IMR-90 (cell line): ENCODE measurements at regions not wholly inside any gene's neighbourhood (a gene's known extent, or its start where the extent isn't known, plus 50 kb on each side); places are given as distances from the start of the nearest gene placed in this dataset.

Source experiments
- ATAC-seq: fragments of 200-7000 bp; cut with Tn5 transposase; 2 replicates; pipeline ENCODE4 v1.9.1; 2020; ENCODE audit warnings: low read depth, mild to moderate bottlenecking, moderate library complexity
- BruUV-seq: library from RNA; stranded (reverse); fragments of 400-500 nt; replicated peaks from 2 replicates; lab custom pipeline; 2021; lab: Mats Ljungman, UMichigan
- CTCF ChIA-PET: fragments of 300-600 bp; formaldehyde crosslinking; extraction: SDS; loops from one replicate; lab custom pipeline; 2021; ENCODE audit warnings: antibody characterized with exemption; lab: Yijun Ruan, JAX
- POLR2A ChIA-PET: fragments of 300-600 bp; sonication (Branson Sonifier 250); formaldehyde crosslinking; loops from one replicate; lab custom pipeline; 2022; ENCODE audit warnings: antibody characterized with exemption; ENCODE audit not compliant: unreplicated experiment; lab: Charles Lee
- DNase-seq: peaks from one replicate; pipeline ENCODE4 v3.0.0; 2013
- H2AFZ ChIP-seq: replicated peaks from 2 replicates; pipeline ENCODE3; 2013; ENCODE audit warnings: low read length, mild to moderate bottlenecking; ENCODE audit not compliant: poor library complexity
- H2AK5ac ChIP-seq: 2 replicates; pipeline ENCODE4 v1.6.1; 2013; ENCODE audit warnings: low read depth, low read length, inconsistent platforms
- H2AK9ac ChIP-seq: replicated peaks from 2 replicates; pipeline ENCODE3; 2013; ENCODE audit warnings: mild to moderate bottlenecking, low read depth, low read length, moderate library complexity; ENCODE audit not compliant: poor library complexity
- H2BK120ac ChIP-seq: 2 replicates; pipeline ENCODE4 v1.6.1; 2013; ENCODE audit warnings: low read depth, low read length, inconsistent platforms
- H2BK15ac ChIP-seq: 3 replicates; pipeline ENCODE4 v1.6.1; 2013; ENCODE audit warnings: low read depth, low read length, inconsistent platforms
- H2BK20ac ChIP-seq: 2 replicates; pipeline ENCODE4 v1.6.1; 2013; ENCODE audit warnings: low read depth, mild to moderate bottlenecking, inconsistent platforms, low read length, moderate library complexity
- H2BK5ac ChIP-seq: 2 replicates; pipeline ENCODE4 v1.6.1; 2013; ENCODE audit warnings: mild to moderate bottlenecking, low read depth, low read length, inconsistent platforms; ENCODE audit not compliant: poor library complexity, severe bottlenecking
- H3K14ac ChIP-seq: replicated peaks from 2 replicates; pipeline ENCODE4 v1.6.1; 2013; ENCODE audit warnings: low read depth, low read length, inconsistent platforms
- H3K18ac ChIP-seq: 2 replicates; pipeline ENCODE4 v1.6.1; 2013; ENCODE audit warnings: low read depth, low read length, control low read depth
- H3K23ac ChIP-seq: 2 replicates; pipeline ENCODE4 v1.6.1; 2013; ENCODE audit warnings: low read depth, low read length, inconsistent platforms
- H3K27ac ChIP-seq: 2 replicates; pipeline ENCODE4 v1.5.1; 2013; ENCODE audit warnings: mild to moderate bottlenecking, control low read depth, low read length; ENCODE audit not compliant: insufficient read depth
- H3K27me3 ChIP-seq: 2 replicates; pipeline ENCODE4 v1.6.1; 2013; ENCODE audit warnings: low read length; ENCODE audit not compliant: control insufficient read depth, insufficient read depth
- H3K36me3 ChIP-seq: 2 replicates; pipeline ENCODE4 v1.6.1; 2013; ENCODE audit warnings: low read length, mixed read lengths; ENCODE audit not compliant: control insufficient read depth, insufficient read depth
- H3K4ac ChIP-seq: 2 replicates; pipeline ENCODE4 v1.6.1; 2013; ENCODE audit warnings: low read depth, low read length, inconsistent platforms
- H3K4me1 ChIP-seq: 2 replicates; pipeline ENCODE4 v1.6.1; 2013; ENCODE audit warnings: low read length, mixed read lengths; ENCODE audit not compliant: control insufficient read depth, insufficient read depth
- H3K4me2 ChIP-seq: 2 replicates; pipeline ENCODE4 v1.6.1; 2013; ENCODE audit warnings: low read depth, mild to moderate bottlenecking, control low read depth, low read length, moderate library complexity
- H3K4me3 ChIP-seq: 2 replicates; pipeline ENCODE4 v1.5.1; 2013; ENCODE audit warnings: low read depth, mild to moderate bottlenecking, control low read depth, low read length, moderate library complexity; ENCODE audit not compliant: insufficient read depth
- H3K56ac ChIP-seq: 2 replicates; pipeline ENCODE4 v1.6.1; 2013; ENCODE audit warnings: low read length, inconsistent platforms; ENCODE audit not compliant: insufficient read depth; ENCODE audit errors: extremely low read depth
- H3K79me1 ChIP-seq, 2 experiments: 2 replicates each; pipeline ENCODE4 v1.6.1; 2013; ENCODE audit warnings: low read length in 2 of 2, inconsistent platforms in 1 of 2, low read depth in 1 of 2
- H3K9ac ChIP-seq: 2 replicates; pipeline ENCODE4 v1.6.1; 2013; ENCODE audit warnings: low read depth, low read length, control low read depth
- H3K9me1 ChIP-seq: 2 replicates; pipeline ENCODE4 v1.6.1; 2013; ENCODE audit warnings: low read length, inconsistent platforms; ENCODE audit not compliant: insufficient read depth
- H3K9me3 ChIP-seq: 2 replicates; pipeline ENCODE4 v1.6.1; 2013; ENCODE audit warnings: low read length; ENCODE audit not compliant: control insufficient read depth, insufficient read depth
- H4K20me1 ChIP-seq: 2 replicates; pipeline ENCODE4 v1.6.1; 2013; ENCODE audit warnings: low read length, inconsistent platforms; ENCODE audit not compliant: insufficient read depth
- H4K5ac ChIP-seq: 2 replicates; pipeline ENCODE4 v1.6.1; 2013; ENCODE audit warnings: mild to moderate bottlenecking, low read depth, low read length, control low read depth
- H4K8ac ChIP-seq, 2 experiments: 2 replicates each; pipeline ENCODE4 v1.6.1; 2013; ENCODE audit warnings: low read depth in 2 of 2, low read length in 2 of 2, control low read depth in 1 of 2, inconsistent platforms in 1 of 2
- H4K91ac ChIP-seq: 2 replicates; pipeline ENCODE4 v1.6.1; 2013; ENCODE audit warnings: low read depth, low read length, inconsistent platforms; ENCODE audit not compliant: insufficient read depth
- BHLHE40 ChIP-seq: fragments of 150-350 bp; IDR thresholded peaks from 2 replicates; pipeline ENCODE4 v1.6.1; 2016; ENCODE audit warnings: mild to moderate bottlenecking, low read depth, low read length
- MAFK ChIP-seq: IDR thresholded peaks from 2 replicates; pipeline ENCODE4 v1.6.1; 2012; ENCODE audit warnings: low read depth, low read length, improper control_type of control experiment
- MAZ ChIP-seq: IDR thresholded peaks from 2 replicates; pipeline ENCODE4 v1.6.1; 2012; ENCODE audit warnings: low read depth, mild to moderate bottlenecking, low read length, improper control_type of control experiment, moderate library complexity, borderline replicate concordance
- NFE2L2 ChIP-seq: fragments of 150-350 bp; IDR thresholded peaks from 2 replicates; pipeline ENCODE4 v1.6.1; 2016; ENCODE audit warnings: low read depth, mild to moderate bottlenecking, low read length
- POLR2A ChIP-seq: IDR thresholded peaks from 2 replicates; pipeline ENCODE4 v1.6.1; 2012; ENCODE audit warnings: mild to moderate bottlenecking, low read depth, low read length
- SMC3 ChIP-seq: fragments of 150-350 bp; IDR thresholded peaks from 2 replicates; pipeline ENCODE4 v1.6.1; 2016; ENCODE audit warnings: low read depth, mild to moderate bottlenecking, antibody characterized with exemption, low read length, moderate library complexity
- dilution Hi-C: fragments of 300-500 bp; cut with HindIII; formaldehyde crosslinking; loops from one replicate; pipeline ENCODE4 v1.14.3; 2018; ENCODE audit warnings: low sequenced_read_pairs; ENCODE audit not compliant: unreplicated experiment
- in situ Hi-C: fragments of 300-500 bp; cut with MboI; formaldehyde crosslinking; loops from 3 replicates; pipeline ENCODE4 v1.14.3; 2019; ENCODE audit warnings: low sequenced_read_pairs, inconsistent platforms, mixed read lengths
- intact Hi-C: fragments of 100-400 bp; cut with micrococcal nuclease; formaldehyde crosslinking; loops from 2 replicates; pipeline ENCODE4 v1.10.0; 2022
- TF ChIP-seq, protein P1 (sequence below): fragments of 150-350 bp; IDR thresholded peaks from 2 replicates; pipeline ENCODE4 v1.6.1; 2016; ENCODE audit warnings: low read depth, mild to moderate bottlenecking, low read length, moderate library complexity, borderline replicate concordance
- TF ChIP-seq, protein P2 (sequence below): conservative IDR thresholded peaks from 2 replicates; pipeline ENCODE4 v1.5.1; 2012; ENCODE audit warnings: mild to moderate bottlenecking, low read depth, low read length, improper control_type of control experiment

DNA sequence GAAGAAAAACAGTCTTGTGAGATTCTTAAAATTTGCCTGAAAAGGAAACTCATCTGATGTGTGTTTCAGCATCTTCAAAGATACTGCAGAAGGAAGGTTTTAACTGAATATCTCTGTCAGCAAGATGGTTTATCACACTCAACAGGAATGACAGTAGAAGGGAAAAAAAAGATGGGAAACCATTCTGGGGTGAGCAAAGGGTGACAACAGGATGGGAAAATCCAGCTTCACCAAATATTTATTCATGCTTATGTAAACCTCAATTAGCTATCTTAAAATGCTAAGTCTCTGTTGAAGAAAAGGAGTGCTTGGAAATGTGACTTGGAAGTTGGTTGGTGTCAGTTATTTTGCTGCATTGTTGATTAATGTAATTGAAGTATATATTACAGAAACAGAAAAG, 82.2 kb downstream of the FZD1 start:
- H4K20me1 ChIP-seq, result no peaks in the 10 kb centered on the region
- H4K91ac ChIP-seq, result no peak overlapping the region
- no peak overlapping the region for H3K9ac ChIP-seq
- no peak overlapping the region for H3K14ac ChIP-seq
- no peak overlapping the region for H3K4me2 ChIP-seq
- H3K4ac ChIP-seq, result no peak overlapping the region
- no peak overlapping the region for H3K56ac ChIP-seq
- H3K23ac ChIP-seq, result no peak overlapping the region
- H3K27me3 ChIP-seq, result peaks cover 12% of the 10 kb centered on the region
- no TSS peak for BruUV-seq
- no peak overlapping the region for H3K18ac ChIP-seq
- TF ChIP-seq MAZ, result no peak
- no peak for TF ChIP-seq BHLHE40
- TF ChIP-seq, protein P1, sequence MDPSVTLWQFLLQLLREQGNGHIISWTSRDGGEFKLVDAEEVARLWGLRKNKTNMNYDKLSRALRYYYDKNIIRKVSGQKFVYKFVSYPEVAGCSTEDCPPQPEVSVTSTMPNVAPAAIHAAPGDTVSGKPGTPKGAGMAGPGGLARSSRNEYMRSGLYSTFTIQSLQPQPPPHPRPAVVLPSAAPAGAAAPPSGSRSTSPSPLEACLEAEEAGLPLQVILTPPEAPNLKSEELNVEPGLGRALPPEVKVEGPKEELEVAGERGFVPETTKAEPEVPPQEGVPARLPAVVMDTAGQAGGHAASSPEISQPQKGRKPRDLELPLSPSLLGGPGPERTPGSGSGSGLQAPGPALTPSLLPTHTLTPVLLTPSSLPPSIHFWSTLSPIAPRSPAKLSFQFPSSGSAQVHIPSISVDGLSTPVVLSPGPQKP, result no peak
- TF ChIP-seq MAFK, result no peak
- no peak for TF ChIP-seq SMC3
- TF ChIP-seq NFE2L2, result no peak
- TF ChIP-seq, protein P2, sequence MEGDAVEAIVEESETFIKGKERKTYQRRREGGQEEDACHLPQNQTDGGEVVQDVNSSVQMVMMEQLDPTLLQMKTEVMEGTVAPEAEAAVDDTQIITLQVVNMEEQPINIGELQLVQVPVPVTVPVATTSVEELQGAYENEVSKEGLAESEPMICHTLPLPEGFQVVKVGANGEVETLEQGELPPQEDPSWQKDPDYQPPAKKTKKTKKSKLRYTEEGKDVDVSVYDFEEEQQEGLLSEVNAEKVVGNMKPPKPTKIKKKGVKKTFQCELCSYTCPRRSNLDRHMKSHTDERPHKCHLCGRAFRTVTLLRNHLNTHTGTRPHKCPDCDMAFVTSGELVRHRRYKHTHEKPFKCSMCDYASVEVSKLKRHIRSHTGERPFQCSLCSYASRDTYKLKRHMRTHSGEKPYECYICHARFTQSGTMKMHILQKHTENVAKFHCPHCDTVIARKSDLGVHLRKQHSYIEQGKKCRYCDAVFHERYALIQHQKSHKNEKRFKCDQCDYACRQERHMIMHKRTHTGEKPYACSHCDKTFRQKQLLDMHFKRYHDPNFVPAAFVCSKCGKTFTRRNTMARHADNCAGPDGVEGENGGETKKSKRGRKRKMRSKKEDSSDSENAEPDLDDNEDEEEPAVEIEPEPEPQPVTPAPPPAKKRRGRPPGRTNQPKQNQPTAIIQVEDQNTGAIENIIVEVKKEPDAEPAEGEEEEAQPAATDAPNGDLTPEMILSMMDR, result no peak
- TF ChIP-seq POLR2A, result no peak
- no peak overlapping the region for H2BK20ac ChIP-seq
- H2AK9ac ChIP-seq, result no peak overlapping the region
- DNase-seq, result no peak
- no peak overlapping the region for H2AFZ ChIP-seq
- no peak overlapping the region for H2BK120ac ChIP-seq
- no peak overlapping the region for H2AK5ac ChIP-seq
- dilution Hi-C loops (no loop called here), intact Hi-C loops (no loop called here), in situ Hi-C loops (no loop called here)
- H3K36me3 ChIP-seq, result no peaks in the 10 kb centered on the region
- H3K9me1 ChIP-seq, result no peaks in the 10 kb centered on the region
- H3K9me3 ChIP-seq, result no peaks in the 10 kb centered on the region
- H2BK5ac ChIP-seq, result no peak overlapping the region
- H4K5ac ChIP-seq, result no peak overlapping the region
- H3K4me3 ChIP-seq, result no peak overlapping the region
- H2BK15ac ChIP-seq, result no peak overlapping the region
- H3K79me1 ChIP-seq, result no peaks in the 10 kb centered on the region
- ChIA-PET POLR2A (no interaction called here), CTCF (interaction anchor here (1.3 kb wide), 1 partner anchor 9 kb away, joined by 3 read pairs; no protein-coding TSS in a partner anchor)
- no peak overlapping the region for H4K8ac ChIP-seq
- no peaks in the 10 kb centered on the region; the same call in 1 of the 2 replicates for H3K4me1 ChIP-seq
- ATAC-seq, result no peak
- H3K27ac ChIP-seq, result no peak overlapping the region
